ENCODE measurements at regions not wholly inside any gene's neighbourhood (a gene's known extent, or its start where the extent isn't known, plus 50 kb on each side); places are given as distances from the start of the nearest gene placed in this dataset.

DNA sequence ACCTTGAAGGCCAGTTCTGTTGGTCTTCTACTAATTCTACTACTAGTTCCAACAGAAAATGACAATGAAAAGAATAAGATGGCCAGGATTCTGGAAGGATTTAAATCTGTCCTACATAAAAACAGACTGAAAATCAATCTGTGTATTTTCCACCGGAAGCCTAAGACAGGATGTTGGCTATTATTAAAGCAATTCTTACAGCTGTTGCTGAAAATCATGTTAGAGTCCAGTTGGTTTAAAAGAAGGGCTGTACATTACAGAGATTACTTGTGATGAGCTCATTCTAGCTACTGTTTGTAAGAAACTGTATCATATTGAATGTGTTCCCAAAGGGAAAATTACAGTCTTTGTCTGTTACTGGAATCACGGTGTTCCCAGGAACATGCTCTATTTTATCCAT lies 54.8 kb upstream of the MAGEB16 start:
- TF ChIP-seq, protein P1, sequence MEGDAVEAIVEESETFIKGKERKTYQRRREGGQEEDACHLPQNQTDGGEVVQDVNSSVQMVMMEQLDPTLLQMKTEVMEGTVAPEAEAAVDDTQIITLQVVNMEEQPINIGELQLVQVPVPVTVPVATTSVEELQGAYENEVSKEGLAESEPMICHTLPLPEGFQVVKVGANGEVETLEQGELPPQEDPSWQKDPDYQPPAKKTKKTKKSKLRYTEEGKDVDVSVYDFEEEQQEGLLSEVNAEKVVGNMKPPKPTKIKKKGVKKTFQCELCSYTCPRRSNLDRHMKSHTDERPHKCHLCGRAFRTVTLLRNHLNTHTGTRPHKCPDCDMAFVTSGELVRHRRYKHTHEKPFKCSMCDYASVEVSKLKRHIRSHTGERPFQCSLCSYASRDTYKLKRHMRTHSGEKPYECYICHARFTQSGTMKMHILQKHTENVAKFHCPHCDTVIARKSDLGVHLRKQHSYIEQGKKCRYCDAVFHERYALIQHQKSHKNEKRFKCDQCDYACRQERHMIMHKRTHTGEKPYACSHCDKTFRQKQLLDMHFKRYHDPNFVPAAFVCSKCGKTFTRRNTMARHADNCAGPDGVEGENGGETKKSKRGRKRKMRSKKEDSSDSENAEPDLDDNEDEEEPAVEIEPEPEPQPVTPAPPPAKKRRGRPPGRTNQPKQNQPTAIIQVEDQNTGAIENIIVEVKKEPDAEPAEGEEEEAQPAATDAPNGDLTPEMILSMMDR (conservative IDR thresholded peaks at IDR 0.05), result no peak
- no peaks in the 10 kb centered on the region for H3K4me1 Mint-ChIP-seq (ENCODE audit: unreplicated experiment)
- no peak overlapping the region for H3K27ac Mint-ChIP-seq
- no peaks in the 10 kb centered on the region for H3K9me3 Mint-ChIP-seq
- no peak overlapping the region for H3K4me3 Mint-ChIP-seq
- H3K27me3 Mint-ChIP-seq, result no peaks in the 10 kb centered on the region
- no peaks in the 10 kb centered on the region for H3K36me3 Mint-ChIP-seq
- DNase-seq (ENCODE audit: extremely low spot score, unreplicated experiment), result no peak
